ENCODE measurements at regions not wholly inside any gene's neighbourhood (a gene's known extent, or its start where the extent isn't known, plus 50 kb on each side); places are given as distances from the start of the nearest gene placed in this dataset.
"Not testable (repeated sequence)": the region's sequence is repeated elsewhere in the genome, so short reads cannot be mapped to it uniquely, and the experiment has no call there.

GRCh38 chr3:6667354-6667753, 193.6 kb upstream of the GRM7 start:
- TF ChIP-seq, protein P1, sequence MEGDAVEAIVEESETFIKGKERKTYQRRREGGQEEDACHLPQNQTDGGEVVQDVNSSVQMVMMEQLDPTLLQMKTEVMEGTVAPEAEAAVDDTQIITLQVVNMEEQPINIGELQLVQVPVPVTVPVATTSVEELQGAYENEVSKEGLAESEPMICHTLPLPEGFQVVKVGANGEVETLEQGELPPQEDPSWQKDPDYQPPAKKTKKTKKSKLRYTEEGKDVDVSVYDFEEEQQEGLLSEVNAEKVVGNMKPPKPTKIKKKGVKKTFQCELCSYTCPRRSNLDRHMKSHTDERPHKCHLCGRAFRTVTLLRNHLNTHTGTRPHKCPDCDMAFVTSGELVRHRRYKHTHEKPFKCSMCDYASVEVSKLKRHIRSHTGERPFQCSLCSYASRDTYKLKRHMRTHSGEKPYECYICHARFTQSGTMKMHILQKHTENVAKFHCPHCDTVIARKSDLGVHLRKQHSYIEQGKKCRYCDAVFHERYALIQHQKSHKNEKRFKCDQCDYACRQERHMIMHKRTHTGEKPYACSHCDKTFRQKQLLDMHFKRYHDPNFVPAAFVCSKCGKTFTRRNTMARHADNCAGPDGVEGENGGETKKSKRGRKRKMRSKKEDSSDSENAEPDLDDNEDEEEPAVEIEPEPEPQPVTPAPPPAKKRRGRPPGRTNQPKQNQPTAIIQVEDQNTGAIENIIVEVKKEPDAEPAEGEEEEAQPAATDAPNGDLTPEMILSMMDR (conservative IDR thresholded peaks at IDR 0.05; ENCODE audit: low read length) = no peak
- DNase-seq (ENCODE audit: low read depth) = no peak
- H3K4me3 ChIP-seq (ENCODE audit: low read length) = no peak overlapping the region

DNA sequence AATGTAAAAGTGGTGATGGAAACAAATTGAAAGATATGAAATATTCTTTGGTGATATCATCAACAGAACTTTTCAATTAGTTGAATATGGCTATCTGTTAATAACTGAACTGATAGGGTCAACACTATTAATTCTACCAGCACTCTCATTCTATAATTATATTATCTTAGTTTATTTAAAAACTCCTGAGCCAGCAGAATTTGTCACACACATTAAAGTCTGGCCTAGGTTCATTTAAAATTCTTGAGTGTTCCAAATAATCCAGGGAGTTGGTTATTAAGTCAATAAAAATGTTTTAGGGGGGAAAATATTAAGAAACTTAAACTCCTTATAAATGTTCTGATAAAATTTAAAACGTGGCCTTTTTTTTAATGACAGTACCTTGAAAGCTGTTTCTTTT, 189.6 kb upstream of the GRM7 start:
- DNase-seq (ENCODE audit: low read depth) = no peak
- H3K4me3 ChIP-seq (ENCODE audit: low read length) = no peak overlapping the region
- TF ChIP-seq, protein P1 (conservative IDR thresholded peaks at IDR 0.05; ENCODE audit: low read length) = no peak

GRCh38 chr3:6679510-6679909, 181.4 kb upstream of the GRM7 start:
- TF ChIP-seq, protein P1 (conservative IDR thresholded peaks at IDR 0.05; ENCODE audit: low read length) = no peak
- no peak overlapping the region for H3K4me3 ChIP-seq (ENCODE audit: low read length)
- DNase-seq (ENCODE audit: low read depth) = no peak

DNA sequence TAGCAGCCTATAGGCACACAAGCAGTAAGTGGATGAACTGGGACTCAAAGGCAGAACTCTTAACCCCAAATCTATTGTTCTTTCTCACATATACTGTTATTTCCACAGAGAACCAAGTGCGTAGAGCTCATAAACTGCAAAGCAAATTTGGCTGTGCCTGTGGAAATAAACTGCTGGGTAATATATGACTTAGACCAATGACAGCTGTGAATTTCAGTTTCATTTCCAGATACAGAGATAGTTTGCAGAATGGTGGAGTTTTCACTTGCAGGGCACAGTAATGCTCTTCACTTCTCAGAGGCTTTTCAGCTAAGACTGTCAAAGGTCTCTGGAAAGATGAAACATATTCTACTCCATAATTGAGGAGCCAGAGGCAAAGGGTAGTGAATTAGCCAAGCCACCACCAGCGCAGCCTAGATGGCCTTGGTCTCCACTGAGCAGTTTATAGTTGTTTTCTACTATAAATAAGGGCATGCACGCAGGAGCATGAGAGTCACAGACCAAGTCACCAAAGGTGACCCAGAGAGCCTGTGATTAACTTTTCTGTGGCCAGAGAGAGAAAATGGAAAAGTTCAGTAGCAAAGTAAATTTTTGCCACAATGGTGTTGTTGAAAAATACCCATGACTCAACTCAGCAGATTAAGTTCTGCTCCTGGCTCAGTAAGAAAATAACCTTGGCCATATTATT, 180.7 kb upstream of the GRM7 start:
- TF ChIP-seq, protein P1 (conservative IDR thresholded peaks at IDR 0.05; ENCODE audit: low read length) = no peak
- no peak for DNase-seq (ENCODE audit: low read depth)

GRCh38 chr3:6697285-6697684, 163.6 kb upstream of the GRM7 start:
- TF ChIP-seq, protein P1 (conservative IDR thresholded peaks at IDR 0.05; ENCODE audit: low read length) = no peak
- DNase-seq (ENCODE audit: low read depth) = no peak
- no peak overlapping the region for H3K4me3 ChIP-seq (ENCODE audit: low read length)

More for the DNA sequence above, 180.7 kb upstream of the GRM7 start:
- H3K4me3 ChIP-seq (ENCODE audit: low read length) = no peak overlapping the region

DNA sequence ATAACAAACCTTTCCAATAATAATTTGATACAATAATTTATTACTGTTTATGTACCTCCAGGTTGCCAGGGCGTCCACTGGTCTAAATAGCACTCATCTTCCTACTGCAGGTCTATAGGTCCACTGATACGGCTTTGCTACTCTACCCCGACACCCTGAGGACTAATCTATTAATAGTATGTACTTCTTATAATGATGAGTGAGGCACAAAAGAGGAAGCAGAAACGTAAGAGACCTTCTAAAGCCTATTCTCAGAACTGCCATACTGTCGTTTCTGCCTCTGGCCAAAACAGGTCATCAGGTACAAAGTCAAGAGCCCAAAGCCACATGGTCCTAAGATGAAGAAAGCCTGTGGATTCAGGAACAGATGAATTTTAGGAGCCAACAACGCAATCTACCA, 163.2 kb upstream of the GRM7 start:
- TF ChIP-seq, protein P1 (conservative IDR thresholded peaks at IDR 0.05; ENCODE audit: low read length) = no peak
- no peak overlapping the region for H3K4me3 ChIP-seq (ENCODE audit: low read length)
- DNase-seq (ENCODE audit: low read depth) = no peak

GRCh38 chr3:6704817-6705216, 156.1 kb upstream of the GRM7 start:
- H3K4me3 ChIP-seq (ENCODE audit: low read length); DNase-seq (ENCODE audit: low read depth): not testable (repeated sequence)

Measured in AG10803 (cell line).